NCI-H345 (cell line): ENCODE measurements at regions not wholly inside any gene's neighbourhood (a gene's known extent, or its start where the extent isn't known, plus 50 kb on each side); places are given as distances from the start of the nearest gene placed in this dataset.
"Not testable (repeated sequence)": the region's sequence is repeated elsewhere in the genome, so short reads cannot be mapped to it uniquely, and the experiment has no call there.

Source experiments
- DNase-seq: peaks from one replicate; lab custom pipeline; 2025; lab: John Stamatoyannopoulos, UW

DNA sequence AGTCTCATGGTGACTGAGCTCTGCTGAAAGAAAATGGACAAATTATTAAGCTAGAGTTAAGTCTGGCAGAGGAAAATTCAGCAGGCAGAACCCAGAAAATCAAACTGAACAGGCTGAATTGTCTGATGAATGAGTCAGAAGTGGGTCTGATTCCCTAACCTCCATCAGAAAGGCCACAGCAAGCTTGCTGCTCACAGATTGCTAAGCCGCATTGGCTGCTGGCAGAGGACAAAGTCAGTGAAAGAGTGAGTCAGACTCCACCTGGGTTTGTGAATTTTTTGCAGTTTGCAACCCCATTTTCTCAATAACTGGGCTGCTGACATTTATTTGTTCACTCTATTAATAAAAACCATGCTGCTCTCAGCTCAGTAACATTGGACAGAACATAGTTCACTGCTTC is 191.3 kb downstream of the EPM2A start:
- DNase-seq = no peak

DNA sequence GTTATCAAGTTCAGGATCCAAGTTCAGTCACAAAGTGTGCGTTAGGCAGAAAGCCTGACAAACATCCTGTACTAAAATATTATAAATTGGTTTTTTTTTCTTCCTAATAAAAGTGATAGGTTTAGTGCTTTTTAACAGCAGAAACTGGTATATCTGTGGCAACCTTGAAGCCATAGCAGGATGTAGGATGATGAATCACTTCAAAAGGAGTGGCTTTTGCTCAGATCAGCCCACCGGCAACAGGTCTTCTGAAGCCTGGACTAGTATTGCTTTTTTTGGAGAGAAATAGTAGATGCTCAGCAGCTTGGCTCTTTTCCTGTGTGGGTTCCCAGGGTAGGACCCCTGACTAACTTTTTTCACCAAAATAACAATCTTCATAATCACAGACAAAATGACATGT is 190.8 kb downstream of the EPM2A start:
- DNase-seq = no peak

DNA sequence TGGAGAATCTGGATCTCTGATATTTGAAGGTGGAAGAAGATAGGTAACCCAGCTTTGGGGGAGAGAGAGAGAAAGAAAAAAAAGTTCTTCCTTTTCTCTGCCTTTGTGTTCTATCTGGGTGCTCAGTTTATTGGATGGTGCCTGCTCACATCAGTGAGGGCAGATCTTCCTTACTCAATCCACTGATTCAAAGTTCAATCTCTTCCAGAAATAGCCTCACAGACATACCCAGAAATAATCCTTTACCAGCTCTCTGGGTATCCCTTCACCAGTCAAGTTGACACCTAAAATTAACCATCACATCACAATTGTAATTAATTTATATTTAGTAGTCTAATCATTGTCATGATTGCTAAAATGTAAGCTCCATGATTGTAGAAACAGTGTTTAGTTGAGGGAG is 189.1 kb downstream of the EPM2A start:
- DNase-seq = no peak

DNA sequence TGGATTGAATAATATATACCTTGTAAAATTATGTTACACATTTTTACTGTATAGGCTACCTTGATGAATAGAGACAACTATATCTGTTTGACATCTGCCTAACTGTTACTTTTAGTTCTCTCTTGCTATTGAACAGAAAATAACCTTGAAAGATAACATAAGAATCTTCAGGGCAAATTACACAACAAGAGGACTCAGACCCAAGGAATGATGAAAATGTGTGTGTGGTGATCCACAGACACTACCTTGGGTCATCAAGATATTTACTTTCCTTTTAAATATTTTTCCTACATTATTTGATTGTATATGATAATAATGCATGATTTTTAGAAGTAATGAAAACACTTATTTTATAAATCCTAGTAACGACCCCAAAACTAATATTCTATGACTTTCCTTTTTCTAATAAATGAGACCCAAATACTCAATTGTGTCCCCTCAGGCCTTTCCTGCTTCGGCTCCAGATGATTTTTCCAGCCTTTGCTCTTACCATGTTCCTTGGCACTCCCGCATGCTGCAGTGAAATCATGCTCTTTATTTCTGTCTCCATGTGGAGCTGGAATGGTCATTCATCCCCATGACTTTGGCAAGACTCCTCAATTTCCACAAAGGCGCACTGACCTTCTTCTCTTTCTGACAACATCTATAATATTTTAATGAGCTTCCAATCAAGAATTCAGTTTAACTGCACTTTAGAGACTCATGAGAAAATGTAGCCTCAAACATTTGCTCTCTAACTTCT is 187.6 kb downstream of the EPM2A start:
- DNase-seq = no peak

DNA sequence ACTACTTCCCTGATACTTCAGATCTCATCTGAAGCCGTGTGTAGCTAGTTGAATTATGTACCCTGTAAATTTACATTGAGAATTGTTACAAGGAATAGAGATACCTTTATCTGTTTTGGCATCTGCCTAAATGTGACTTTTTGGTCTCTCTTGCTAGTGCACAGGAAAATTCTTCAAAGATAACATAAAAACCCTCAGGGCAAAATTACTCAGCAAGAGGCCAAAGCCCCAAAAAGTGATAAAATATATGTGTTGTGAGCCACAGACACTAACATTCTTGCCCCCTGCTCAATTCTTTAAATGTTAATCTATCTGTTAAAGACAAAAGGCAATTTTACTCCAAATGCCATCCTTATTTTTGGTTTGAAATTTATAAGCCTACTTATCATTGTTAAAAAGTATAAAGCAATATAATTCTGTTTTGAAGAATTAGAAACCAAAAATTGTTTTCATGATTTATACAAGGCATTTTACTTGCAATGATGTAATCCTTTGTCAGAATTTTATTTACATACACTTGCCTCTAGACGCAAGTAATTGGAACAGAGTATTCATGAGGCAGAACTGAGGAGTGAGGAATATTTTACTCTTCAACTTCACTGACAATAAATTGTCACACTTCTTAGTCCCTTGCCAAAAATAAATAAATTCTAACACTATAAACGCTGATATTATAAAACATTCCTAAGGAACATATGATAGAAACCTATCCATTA is 186.2 kb downstream of the EPM2A start:
- no peak for DNase-seq

DNA sequence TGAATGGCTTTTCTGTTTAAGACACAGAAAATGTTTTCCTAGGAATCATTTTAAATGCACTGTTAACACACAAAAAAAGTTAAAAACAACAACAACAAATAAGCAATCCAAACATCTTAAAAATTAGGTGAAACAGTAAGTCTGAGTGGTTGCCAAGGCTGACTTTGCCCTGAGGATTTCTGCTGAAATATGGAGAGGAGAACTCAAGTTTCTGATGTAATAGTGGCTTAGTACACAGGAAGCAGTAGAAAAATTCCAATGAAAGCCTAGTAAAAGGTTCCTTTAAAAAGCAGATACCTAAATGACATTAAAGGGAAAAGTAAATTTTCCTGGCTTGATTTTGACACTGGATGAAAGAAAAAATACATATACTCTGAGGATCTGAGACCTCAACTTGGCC is 184.2 kb downstream of the EPM2A start:
- no peak for DNase-seq

DNA sequence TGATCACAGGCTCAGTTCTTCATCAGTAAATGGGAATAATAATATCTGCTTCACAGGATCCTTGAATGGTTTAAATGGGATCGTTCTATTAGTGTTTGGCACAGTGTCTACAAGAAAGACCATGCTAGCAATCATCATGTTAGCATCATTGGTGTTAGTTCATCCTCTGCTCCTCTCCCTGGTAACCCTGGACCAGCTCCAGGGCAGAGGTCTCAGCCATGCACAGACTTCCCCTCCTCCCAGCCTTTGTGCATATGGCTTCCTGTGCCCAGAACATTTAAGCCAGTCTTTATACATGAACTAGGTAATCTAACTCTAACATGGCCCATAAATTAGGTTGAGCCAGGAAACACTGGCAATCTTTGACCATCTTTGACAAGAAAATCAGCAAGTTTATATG is 180.2 kb downstream of the EPM2A start:
- no peak for DNase-seq

DNA sequence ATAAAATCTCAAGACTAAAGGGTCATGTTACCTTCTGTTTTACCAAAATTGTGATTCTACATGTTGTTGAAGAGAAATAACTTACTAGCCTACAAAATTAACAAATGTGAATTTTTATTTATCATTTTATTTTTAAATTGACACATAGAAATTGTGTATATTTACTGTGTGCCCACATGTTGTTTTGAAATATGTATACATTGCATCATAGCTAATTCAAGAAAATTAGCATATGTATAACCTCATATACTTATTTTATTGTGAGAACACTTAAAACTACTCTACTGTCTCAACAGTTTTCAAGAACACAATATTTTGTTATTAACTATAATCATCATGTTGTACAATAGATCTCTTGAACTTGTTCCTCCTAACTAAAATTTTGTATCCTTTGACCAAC is 177.8 kb downstream of the EPM2A start:
- no peak for DNase-seq

DNA sequence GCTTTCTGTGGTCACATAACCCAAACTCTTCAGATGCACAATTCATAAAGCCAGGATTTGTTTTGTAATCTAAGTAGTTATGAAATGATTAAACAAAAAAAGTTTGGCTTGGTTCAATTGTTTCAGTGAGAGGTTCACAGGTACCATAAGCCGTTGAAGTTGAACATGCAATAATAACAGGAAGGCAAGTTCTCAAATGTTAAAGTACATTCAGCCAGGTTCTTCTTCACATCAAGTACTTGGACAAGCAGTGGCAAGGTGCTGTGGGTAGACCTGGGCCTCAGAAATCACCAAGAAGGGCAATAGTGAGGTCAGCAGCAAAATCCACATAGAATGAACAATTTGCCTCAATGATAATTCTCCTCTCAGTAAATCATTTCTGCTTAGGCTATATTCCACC is 175.5 kb downstream of the EPM2A start:
- DNase-seq = no peak

DNA sequence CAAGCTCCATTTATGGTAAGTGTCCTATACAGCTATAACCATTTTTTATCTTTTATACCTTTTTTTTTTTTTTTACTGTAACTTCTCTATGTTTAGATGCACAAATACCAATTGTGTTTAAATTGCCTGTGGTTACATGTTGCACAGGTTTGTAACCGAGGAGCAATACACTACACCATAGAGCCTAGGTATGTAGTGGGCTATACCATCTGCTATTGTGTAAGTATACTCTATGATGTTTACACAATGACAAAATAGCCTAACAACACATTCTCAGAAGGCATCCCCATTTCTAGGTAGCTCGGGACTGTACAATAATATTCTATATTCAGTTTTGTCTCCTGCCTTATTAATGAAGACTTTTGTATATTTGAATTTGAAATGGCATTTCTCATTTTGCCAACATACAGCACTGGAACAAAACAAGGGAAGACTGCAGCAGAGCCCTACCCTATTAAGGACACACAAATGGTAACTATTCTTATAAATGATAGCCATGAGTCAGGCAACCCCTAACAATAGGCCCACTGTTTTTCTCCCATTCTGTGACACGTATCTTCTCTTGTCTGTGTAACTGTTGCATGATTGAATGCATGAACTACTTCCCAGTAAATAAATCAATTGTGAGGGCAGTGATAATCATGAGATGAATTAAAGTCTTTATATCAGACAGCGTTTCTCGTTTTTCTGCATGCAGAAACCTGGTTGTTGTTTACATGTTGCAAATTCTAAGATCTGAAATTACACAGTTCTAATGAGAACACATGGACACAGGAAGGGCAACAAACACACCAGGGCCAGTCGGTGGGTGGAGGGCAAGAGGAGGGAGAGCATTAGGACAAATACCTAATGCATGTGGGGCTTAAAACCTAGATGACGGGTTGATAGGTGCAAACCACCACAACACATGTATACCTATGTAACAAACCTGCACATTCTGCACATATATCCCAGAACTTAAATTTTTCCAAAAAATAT is 173.9 kb downstream of the EPM2A start:
- no peak for DNase-seq

DNA sequence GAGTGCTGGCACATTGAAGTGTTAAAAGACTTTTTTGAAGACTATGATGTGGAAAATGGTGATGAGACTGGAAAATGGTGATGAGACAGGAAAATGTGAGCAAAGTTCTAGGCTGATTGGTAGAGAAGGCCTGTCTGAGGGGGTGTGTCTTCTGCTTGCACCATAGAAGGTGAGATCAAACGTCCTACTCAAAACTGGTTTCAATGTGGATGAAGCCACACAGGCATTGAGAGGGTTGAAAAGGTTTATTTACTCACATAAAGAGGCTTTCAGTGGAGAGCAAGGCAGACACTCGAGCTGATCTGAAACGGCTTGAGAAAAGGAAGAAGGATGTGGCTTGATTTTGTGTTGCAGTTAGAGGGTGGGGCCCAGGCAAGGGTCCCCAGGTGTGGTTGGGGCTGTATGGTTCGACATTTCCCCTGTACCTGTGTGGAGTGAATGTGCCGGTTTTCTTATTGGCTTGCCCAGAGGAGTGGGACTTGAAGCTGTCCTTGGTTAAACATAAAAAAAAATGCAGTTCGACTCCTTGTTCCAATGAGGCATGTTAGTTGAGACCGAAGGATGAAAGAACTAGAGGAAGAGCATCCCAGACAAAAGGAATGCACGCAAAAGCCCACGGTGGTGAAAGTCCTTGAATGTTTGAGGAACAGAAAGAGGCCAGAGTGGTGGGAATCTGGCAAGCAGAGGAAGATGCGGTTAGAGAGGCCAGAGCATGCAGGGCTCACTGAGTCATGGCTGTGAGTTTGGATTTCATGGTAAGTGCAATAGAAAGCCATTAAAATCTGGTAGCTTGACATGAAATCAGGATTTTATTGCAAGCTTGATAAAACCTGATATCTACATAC is 172.3 kb downstream of the EPM2A start:
- DNase-seq = no peak

DNA sequence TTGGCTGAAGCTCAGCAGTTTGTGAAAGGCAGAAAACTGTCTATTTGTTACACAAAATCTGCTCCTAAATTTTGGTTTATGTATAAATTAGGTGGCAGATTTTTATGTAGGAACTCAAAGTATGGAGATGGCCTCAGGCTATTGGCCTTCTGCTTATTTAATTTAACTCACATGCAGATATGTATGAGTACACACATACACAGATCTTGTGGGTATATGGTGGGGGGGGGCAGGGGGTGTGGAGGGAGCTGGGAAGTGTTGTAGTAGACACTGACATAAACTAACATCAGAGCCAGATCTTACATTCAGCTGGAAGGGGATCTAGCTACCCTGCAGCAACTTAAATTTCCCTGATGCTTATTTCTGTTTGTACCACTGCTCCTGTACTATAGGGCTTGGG is 170.8 kb downstream of the EPM2A start:
- no peak for DNase-seq

DNA sequence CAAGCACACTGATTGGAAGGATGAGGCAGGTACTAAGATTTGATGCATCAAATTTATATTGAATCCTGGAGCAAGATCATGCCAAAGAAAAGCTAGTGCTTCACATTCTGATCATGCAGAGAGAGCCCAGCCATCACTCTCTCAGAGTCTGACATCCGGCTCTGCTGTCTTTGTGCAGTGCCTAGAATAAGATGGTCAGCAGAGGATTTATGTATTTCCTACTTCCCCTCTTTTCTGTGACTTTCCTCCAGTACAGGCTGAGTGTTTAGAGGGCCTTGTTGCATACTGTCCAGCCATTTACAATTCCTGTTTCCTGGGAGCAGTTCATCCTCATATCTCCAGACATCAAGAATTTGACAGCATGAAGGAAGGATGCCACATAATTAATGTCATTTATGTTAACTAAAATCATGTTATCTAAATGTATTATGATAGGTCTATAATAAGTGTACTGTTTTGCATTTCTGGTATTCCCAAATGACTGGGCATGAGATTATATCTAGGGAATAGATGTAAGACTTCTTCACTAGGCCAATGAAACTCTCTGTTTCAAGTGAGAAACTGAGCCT is 167.6 kb downstream of the EPM2A start:
- no peak for DNase-seq

DNA sequence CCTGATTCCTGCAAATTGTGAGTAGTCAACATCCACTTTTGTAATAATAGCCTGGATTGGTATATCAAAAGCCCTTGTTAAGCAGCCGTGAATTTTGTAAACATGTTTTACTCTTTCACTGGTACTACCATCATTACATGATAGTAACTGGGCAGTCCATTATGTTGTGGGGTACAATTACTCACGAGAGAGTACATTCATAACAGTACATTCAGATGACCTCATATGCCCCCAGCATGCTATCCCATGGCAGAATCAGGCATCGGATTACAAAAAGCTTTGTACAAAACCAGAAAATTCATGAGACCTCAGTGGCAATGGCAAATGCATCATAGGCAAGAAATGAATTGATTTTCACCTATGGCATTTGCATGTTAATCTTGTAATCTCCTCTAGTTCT is 166.2 kb downstream of the EPM2A start:
- peak; percentile 67 for DNase-seq

DNA sequence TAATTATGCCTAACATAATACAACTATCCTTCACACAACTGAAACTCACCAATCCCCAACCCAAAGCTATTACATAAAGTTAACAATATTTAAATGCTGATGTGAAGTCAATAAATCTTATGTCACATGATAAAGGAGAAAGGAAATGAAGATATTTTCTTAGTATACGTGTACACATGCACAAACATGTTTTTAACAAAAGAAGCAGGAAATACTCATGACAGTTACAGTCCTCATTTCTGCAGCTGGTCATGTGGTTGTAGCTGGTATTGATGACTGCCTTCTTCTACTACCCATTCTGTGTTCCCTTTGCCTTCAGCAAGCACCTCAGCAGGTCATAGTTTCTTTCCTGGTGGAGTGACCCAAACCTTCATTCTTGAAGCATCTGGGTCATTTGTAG is 165.0 kb downstream of the EPM2A start:
- DNase-seq = not testable (repeated sequence)

DNA sequence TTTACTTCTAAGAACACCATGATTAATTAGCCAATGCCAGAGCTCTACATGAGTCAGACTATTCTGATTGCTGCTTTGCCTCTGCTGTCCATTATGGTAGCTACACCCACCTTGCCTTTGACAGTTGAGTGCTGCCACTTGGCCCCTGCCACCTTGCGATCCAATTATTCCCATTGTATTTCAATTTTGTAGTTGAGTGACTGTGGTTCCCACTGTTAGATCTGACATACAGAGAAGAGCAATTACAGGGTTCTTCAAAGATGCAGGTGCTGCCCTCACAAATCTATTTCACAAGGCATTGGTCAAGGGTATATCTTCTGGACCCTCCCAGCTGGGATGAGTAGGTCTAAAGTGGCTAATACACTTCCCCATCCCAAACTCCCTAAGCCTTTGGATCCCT is 161.1 kb downstream of the EPM2A start:
- DNase-seq = not testable (repeated sequence)
